H9 (cell line): ENCODE measurements at regions not wholly inside any gene's neighbourhood (a gene's known extent, or its start where the extent isn't known, plus 50 kb on each side); places are given as distances from the start of the nearest gene placed in this dataset.

Source experiments
- DNase-seq: peaks from one replicate; pipeline ENCODE4 v3.0.0-alpha.2; 2017
- H2AFZ ChIP-seq: one replicate; pipeline ENCODE4 v1.6.1; 2013; ENCODE audit warnings: mild to moderate bottlenecking, low read length, control low read depth, moderate library complexity
- H2AK5ac ChIP-seq: 2 replicates; pipeline ENCODE4 v1.6.1; 2013; ENCODE audit warnings: low read length, control low read depth, mixed read lengths; ENCODE audit not compliant: insufficient read length
- H2BK120ac ChIP-seq: one replicate; pipeline ENCODE4 v1.6.1; 2013; ENCODE audit warnings: low read depth, mild to moderate bottlenecking, low read length, control low read depth, inconsistent platforms; ENCODE audit not compliant: poor library complexity, severe bottlenecking
- H2BK12ac ChIP-seq: 2 replicates; pipeline ENCODE4 v1.6.1; 2013; ENCODE audit warnings: low read length, control low read depth, mixed read lengths, low read depth; ENCODE audit not compliant: insufficient read length
- H2BK15ac ChIP-seq: 2 replicates; pipeline ENCODE4 v1.6.1; 2013; ENCODE audit warnings: low read depth, low read length, control low read depth
- H2BK20ac ChIP-seq: one replicate; pipeline ENCODE4 v1.6.1; 2013; ENCODE audit warnings: low read depth, mild to moderate bottlenecking, low read length, control low read depth, inconsistent platforms; ENCODE audit not compliant: poor library complexity, severe bottlenecking
- H2BK5ac ChIP-seq: 2 replicates; pipeline ENCODE4 v1.6.1; 2013; ENCODE audit warnings: low read length, control low read depth, mixed read lengths; ENCODE audit not compliant: insufficient read length
- H3K14ac ChIP-seq: 2 replicates; pipeline ENCODE4 v1.6.1; 2013; ENCODE audit warnings: low read length, control low read depth; ENCODE audit not compliant: insufficient read depth
- H3K18ac ChIP-seq: 2 replicates; pipeline ENCODE4 v1.6.1; 2013; ENCODE audit warnings: low read depth, mild to moderate bottlenecking, mixed read lengths, low read length, control low read depth; ENCODE audit not compliant: insufficient read length
- H3K23ac ChIP-seq: 2 replicates; pipeline ENCODE4 v1.6.1; 2013; ENCODE audit warnings: low read length, control low read depth, mixed read lengths, low read depth; ENCODE audit not compliant: insufficient read length
- H3K23me2 ChIP-seq: 2 replicates; pipeline ENCODE4 v1.6.1; 2013; ENCODE audit warnings: low read depth, mild to moderate bottlenecking, mixed read lengths, low read length, control low read depth; ENCODE audit not compliant: insufficient read length, poor library complexity, severe bottlenecking
- H3K27ac ChIP-seq: 2 replicates; pipeline ENCODE4 v1.5.1; 2013; ENCODE audit warnings: low read length, control low read depth, mixed read lengths, low read depth; ENCODE audit not compliant: insufficient read length
- H3K27me3 ChIP-seq: 2 replicates; pipeline ENCODE4 v1.6.1; 2013; ENCODE audit warnings: low read length, control low read depth, inconsistent platforms; ENCODE audit not compliant: insufficient read depth
- H3K4ac ChIP-seq: 2 replicates; pipeline ENCODE4 v1.6.1; 2013; ENCODE audit warnings: low read depth, mild to moderate bottlenecking, control low read depth, inconsistent platforms, low read length, moderate library complexity
- H3K4me1 ChIP-seq: 2 replicates; pipeline ENCODE4 v1.6.1; 2013; ENCODE audit warnings: low read length, control low read depth, inconsistent platforms; ENCODE audit not compliant: insufficient read depth
- H3K4me2 ChIP-seq: 2 replicates; pipeline ENCODE4 v1.6.1; 2013; ENCODE audit warnings: low read length, control low read depth, mixed read lengths; ENCODE audit not compliant: insufficient read length, insufficient read depth
- H3K56ac ChIP-seq: 2 replicates; pipeline ENCODE4 v1.6.1; 2013; ENCODE audit warnings: low read depth, mild to moderate bottlenecking, mixed read lengths, low read length, control low read depth; ENCODE audit not compliant: insufficient read length
- H3K79me1 ChIP-seq: 2 replicates; pipeline ENCODE4 v1.6.1; 2013; ENCODE audit warnings: low read depth, mild to moderate bottlenecking, moderate library complexity, low read length, control low read depth, inconsistent platforms; ENCODE audit not compliant: insufficient read depth, poor library complexity, severe bottlenecking
- H3K79me2 ChIP-seq: 2 replicates; pipeline ENCODE4 v1.6.1; 2013; ENCODE audit warnings: low read length, control low read depth, inconsistent platforms; ENCODE audit not compliant: insufficient read depth
- H3K9ac ChIP-seq: 2 replicates; pipeline ENCODE4 v1.6.1; 2013; ENCODE audit warnings: low read length, control low read depth, mixed read lengths; ENCODE audit not compliant: insufficient read length; ENCODE audit errors: extremely low read depth
- H3K9me3 ChIP-seq: one replicate; pipeline ENCODE4 v1.6.1; 2013; ENCODE audit warnings: low read depth, low read length, inconsistent platforms; ENCODE audit not compliant: control insufficient read depth
- H3T11ph ChIP-seq: one replicate; pipeline ENCODE4 v1.6.1; 2013; ENCODE audit warnings: mild to moderate bottlenecking, low read length, control low read depth, inconsistent platforms
- H4K20me1 ChIP-seq: one replicate; pipeline ENCODE4 v1.6.1; 2013; ENCODE audit not compliant: control insufficient read depth, insufficient read length, insufficient read depth
- H4K5ac ChIP-seq: 2 replicates; pipeline ENCODE4 v1.6.1; 2013; ENCODE audit warnings: low read depth, mild to moderate bottlenecking, mixed read lengths, low read length, control low read depth; ENCODE audit not compliant: insufficient read length
- H4K8ac ChIP-seq: replicated peaks from 2 replicates; pipeline ENCODE4 v1.6.1; 2013; ENCODE audit warnings: low read length, control low read depth, mixed read lengths, low read depth; ENCODE audit not compliant: insufficient read length
- H4K91ac ChIP-seq: 2 replicates; pipeline ENCODE4 v1.6.1; 2013; ENCODE audit warnings: low read depth, mild to moderate bottlenecking, moderate library complexity, mixed read lengths, low read length, control low read depth; ENCODE audit not compliant: insufficient read length
- H3K27ac Mint-ChIP-seq, 3 experiments: 2 replicates in 2 of 3; 3 replicates in 1 of 3; pipeline ENCODE4 v1.8.0; 2020 to 2021; ENCODE audit warnings: mixed read lengths in 3 of 3, mild to moderate bottlenecking in 1 of 3, moderate library complexity in 1 of 3
- H3K27me3 Mint-ChIP-seq: 2 replicates; pipeline ENCODE4 v1.8.0; 2021; ENCODE audit warnings: low read depth, mild to moderate bottlenecking, moderate library complexity, mixed read lengths
- H3K36me3 Mint-ChIP-seq, 3 experiments: 2 replicates in 2 of 3; 3 replicates in 1 of 3; pipeline ENCODE4 v1.8.0; 2020 to 2021; ENCODE audit warnings: low read depth in 3 of 3, mixed read lengths in 3 of 3; ENCODE audit not compliant: insufficient read depth in 1 of 3
- H3K4me1 Mint-ChIP-seq, 2 experiments: 2 replicates each; pipeline ENCODE4 v1.8.0; 2020; ENCODE audit warnings: mixed read lengths in 2 of 2
- H3K4me3 Mint-ChIP-seq, 2 experiments: 2 replicates in 1 of 2; 3 replicates in 1 of 2; pipeline ENCODE4 v1.8.0; 2020 to 2021; ENCODE audit warnings: mild to moderate bottlenecking in 2 of 2, mixed read lengths in 2 of 2, moderate library complexity in 1 of 2
- H3K9me3 Mint-ChIP-seq, 2 experiments: 2 replicates in 1 of 2; 3 replicates in 1 of 2; pipeline ENCODE4 v1.8.0; 2020; ENCODE audit warnings: mild to moderate bottlenecking in 2 of 2, mixed read lengths in 2 of 2, moderate library complexity in 1 of 2
- WGBS: extraction: QIAGEN DNeasy Blood & Tissue Kit; methylation state at CpG from one replicate; pipeline ENCODE4 v1.1.7; 2013; ENCODE audit warnings: missing lambda C conversion rate, low lambda C conversion rate, mixed read lengths; ENCODE audit not compliant: insufficient read length; ENCODE audit errors: extremely low coverage; 5-methylcytosine and 5-hydroxymethylcytosine counted together
- TF ChIP-seq, protein P1 (sequence below): fragments of 200-600 bp; sonication (generic); conservative IDR thresholded peaks from 3 replicates; pipeline ENCODE4 v1.8.0; 2021; ENCODE audit warnings: antibody characterized with exemption, mild to moderate bottlenecking

DNA sequence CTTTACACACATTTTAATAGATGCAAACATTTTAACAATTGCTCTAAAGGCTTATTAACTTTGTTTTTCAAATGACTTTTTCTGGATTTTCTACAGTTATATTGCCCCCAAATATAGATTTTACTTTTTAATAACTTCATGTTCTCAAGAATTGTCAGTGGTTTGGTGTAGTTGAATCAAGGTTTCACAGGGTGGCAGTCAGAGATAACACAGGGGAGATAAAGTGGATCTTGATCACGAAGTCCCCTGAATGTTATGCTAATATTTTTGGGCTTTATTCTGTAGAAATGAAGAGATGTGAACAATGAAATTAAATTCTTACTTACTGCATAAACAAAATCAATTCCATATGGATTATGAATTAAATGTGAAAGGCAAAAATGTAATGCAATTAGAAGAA, 248.1 kb downstream of the AEBP2 start:
- no peak overlapping the region for H2AK5ac ChIP-seq
- Mint-ChIP-seq H3K36me3 (no peaks in the 10 kb centered on the region), H3K27me3 (no peaks in the 10 kb centered on the region), H3K4me3 (no peak overlapping the region), H3K4me1 (no peaks in the 10 kb centered on the region), H3K9me3 (no peaks in the 10 kb centered on the region), H3K27ac (no peak overlapping the region)
- no peaks in the 10 kb centered on the region for H3K9me3 ChIP-seq
- no peak overlapping the region for H2BK5ac ChIP-seq
- no peak overlapping the region for H2BK20ac ChIP-seq
- no peak overlapping the region for H2BK15ac ChIP-seq
- no peaks in the 10 kb centered on the region for H3K79me2 ChIP-seq
- no CpG with 5 or more reads among the region's 1 CpG for WGBS
- no peaks in the 10 kb centered on the region for H3K27me3 ChIP-seq
- H3K18ac ChIP-seq: no peak overlapping the region
- TF ChIP-seq, protein P1, sequence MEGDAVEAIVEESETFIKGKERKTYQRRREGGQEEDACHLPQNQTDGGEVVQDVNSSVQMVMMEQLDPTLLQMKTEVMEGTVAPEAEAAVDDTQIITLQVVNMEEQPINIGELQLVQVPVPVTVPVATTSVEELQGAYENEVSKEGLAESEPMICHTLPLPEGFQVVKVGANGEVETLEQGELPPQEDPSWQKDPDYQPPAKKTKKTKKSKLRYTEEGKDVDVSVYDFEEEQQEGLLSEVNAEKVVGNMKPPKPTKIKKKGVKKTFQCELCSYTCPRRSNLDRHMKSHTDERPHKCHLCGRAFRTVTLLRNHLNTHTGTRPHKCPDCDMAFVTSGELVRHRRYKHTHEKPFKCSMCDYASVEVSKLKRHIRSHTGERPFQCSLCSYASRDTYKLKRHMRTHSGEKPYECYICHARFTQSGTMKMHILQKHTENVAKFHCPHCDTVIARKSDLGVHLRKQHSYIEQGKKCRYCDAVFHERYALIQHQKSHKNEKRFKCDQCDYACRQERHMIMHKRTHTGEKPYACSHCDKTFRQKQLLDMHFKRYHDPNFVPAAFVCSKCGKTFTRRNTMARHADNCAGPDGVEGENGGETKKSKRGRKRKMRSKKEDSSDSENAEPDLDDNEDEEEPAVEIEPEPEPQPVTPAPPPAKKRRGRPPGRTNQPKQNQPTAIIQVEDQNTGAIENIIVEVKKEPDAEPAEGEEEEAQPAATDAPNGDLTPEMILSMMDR: no peak
- no peak overlapping the region for H4K91ac ChIP-seq
- H3K4me1 ChIP-seq: no peaks in the 10 kb centered on the region
- H3K23me2 ChIP-seq: no peaks in the 10 kb centered on the region
- no peak overlapping the region for H3K27ac ChIP-seq
- no peak overlapping the region for H3K14ac ChIP-seq
- no peaks in the 10 kb centered on the region for H4K20me1 ChIP-seq
- H3K9ac ChIP-seq: no peak overlapping the region
- no peak overlapping the region for H3K4me2 ChIP-seq
- no peak overlapping the region for H4K5ac ChIP-seq
- H3T11ph ChIP-seq: no peak overlapping the region
- no peak overlapping the region for H3K56ac ChIP-seq
- H2AFZ ChIP-seq: no peak overlapping the region
- H2BK12ac ChIP-seq: no peak overlapping the region
- DNase-seq: no peak
- H3K23ac ChIP-seq: no peak overlapping the region
- H3K4ac ChIP-seq: no peak overlapping the region
- no peak overlapping the region for H2BK120ac ChIP-seq
- H4K8ac ChIP-seq: no peak overlapping the region
- no peaks in the 10 kb centered on the region for H3K79me1 ChIP-seq
